CD4-positive, alpha-beta memory T cell (primary cell): ENCODE measurements at regions not wholly inside any gene's neighbourhood (a gene's known extent, or its start where the extent isn't known, plus 50 kb on each side); places are given as distances from the start of the nearest gene placed in this dataset.

Source experiments
- CTCF ChIA-PET: fragments of 350-600 bp; sonication (Branson Sonifier 250); formaldehyde crosslinking; loops from one replicate; lab custom pipeline; 2021; ENCODE audit warnings: inconsistent platforms; ENCODE audit not compliant: partially characterized antibody; lab: Charles Lee
- POLR2A ChIA-PET: fragments of 350-600 bp; sonication (Branson Sonifier 250); formaldehyde crosslinking; loops from one replicate; lab custom pipeline; 2021; ENCODE audit not compliant: partially characterized antibody; lab: Charles Lee
- DNase-seq, 5 donors: peaks; one replicate each; pipeline versions ENCODE4 v3.0.0 to v3.0.0-alpha.2; 2020 to 2022; ENCODE audit warnings: mixed read lengths in 1 of 5
- H3K27ac ChIP-seq: one replicate; pipeline ENCODE4 v1.7.0; 2013; ENCODE audit warnings: low read depth, low read length
- H3K27me3 ChIP-seq: 2 replicates; pipeline ENCODE4 v1.7.0; 2013; ENCODE audit warnings: mild to moderate bottlenecking, low read length, moderate library complexity; ENCODE audit not compliant: insufficient read depth
- H3K36me3 ChIP-seq: 2 replicates; pipeline ENCODE4 v1.7.0; 2013; ENCODE audit warnings: mild to moderate bottlenecking, low read length, moderate library complexity; ENCODE audit not compliant: insufficient read depth
- H3K4me1 ChIP-seq: 2 replicates; pipeline ENCODE4 v1.7.0; 2013; ENCODE audit warnings: mild to moderate bottlenecking, low read length, moderate library complexity; ENCODE audit not compliant: insufficient read depth
- H3K4me3 ChIP-seq, 2 donors: one replicate each; pipeline ENCODE4 v1.7.0; 2013; ENCODE audit warnings: low read length in 2 of 2, mild to moderate bottlenecking in 1 of 2
- H3K9me3 ChIP-seq, 2 donors: one replicate each; pipeline ENCODE4 v1.7.0; 2013; ENCODE audit warnings: low read length in 2 of 2, control low read depth in 1 of 2; ENCODE audit not compliant: control insufficient read depth in 1 of 2
- H3K27ac Mint-ChIP-seq, 7 donors: one replicate each; pipeline ENCODE4 v1.8.0; 2020 to 2021; ENCODE audit warnings: mixed read lengths in 7 of 7, mild to moderate bottlenecking in 6 of 7, inconsistent platforms in 3 of 7, moderate library complexity in 3 of 7
- H3K27me3 Mint-ChIP-seq, 2 donors: one replicate each; pipeline ENCODE4 v1.8.0; 2020 to 2021; ENCODE audit warnings: mixed read lengths in 2 of 2
- H3K36me3 Mint-ChIP-seq, 2 donors: one replicate each; pipeline ENCODE4 v1.8.0; 2020 to 2021; ENCODE audit warnings: mixed read lengths in 2 of 2, inconsistent platforms in 1 of 2, mild to moderate bottlenecking in 1 of 2
- H3K4me1 Mint-ChIP-seq, 4 donors: one replicate each; pipeline ENCODE4 v1.8.0; 2020 to 2021; ENCODE audit warnings: mixed read lengths in 4 of 4, mild to moderate bottlenecking in 1 of 4
- H3K4me3 Mint-ChIP-seq, 8 donors: one replicate each; pipeline ENCODE4 v1.8.0; 2020 to 2021; ENCODE audit warnings: mixed read lengths in 8 of 8, mild to moderate bottlenecking in 7 of 8, moderate library complexity in 6 of 8, inconsistent platforms in 3 of 8
- H3K9me3 Mint-ChIP-seq, 8 donors: one replicate each; pipeline ENCODE4 v1.8.0; 2020 to 2021; ENCODE audit warnings: mixed read lengths in 8 of 8, mild to moderate bottlenecking in 5 of 8, inconsistent platforms in 3 of 8, moderate library complexity in 1 of 8
- intact Hi-C: fragments of 100-400 bp; cut with micrococcal nuclease; formaldehyde crosslinking; loops from one replicate; pipeline ENCODE4 v1.15.1; 2023

DNA sequence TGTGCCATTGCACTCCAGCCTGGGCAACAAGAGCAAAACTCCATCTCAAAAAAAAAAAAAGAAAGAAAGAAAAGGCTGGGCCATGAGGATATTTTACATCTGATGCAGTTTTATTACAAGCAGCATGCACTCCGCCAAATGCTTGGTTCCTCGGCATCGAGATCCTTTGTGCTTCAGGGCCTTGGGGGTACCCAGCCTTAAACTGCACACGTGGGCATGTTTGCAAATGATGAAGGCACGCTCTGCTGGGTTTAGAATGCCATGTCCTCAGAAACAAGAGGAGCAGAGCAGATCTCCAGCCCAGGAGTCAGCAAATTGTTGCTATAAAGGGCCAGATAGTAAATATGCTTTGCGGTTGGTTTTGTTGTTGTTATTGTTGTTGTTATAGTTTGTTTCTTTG, 153.2 kb downstream of the KATNIP start:
- no peaks in the 10 kb centered on the region for H3K36me3 ChIP-seq
- peaks cover 33 to 49% of the 10 kb centered on the region in 2 donors for H3K36me3 Mint-ChIP-seq
- H3K27ac ChIP-seq = no peak overlapping the region
- H3K9me3 Mint-ChIP-seq = no peaks in the 10 kb centered on the region
- intact Hi-C loops = no loop called here
- no peaks in the 10 kb centered on the region for H3K4me1 ChIP-seq
- ChIA-PET POLR2A (no interaction called here), CTCF (no interaction called here)
- H3K4me3 ChIP-seq = no peak overlapping the region
- DNase-seq = no peak
- H3K4me3 Mint-ChIP-seq = no peak overlapping the region
- H3K4me1 Mint-ChIP-seq = no peaks in the 10 kb centered on the region
- no peak overlapping the region for H3K27ac Mint-ChIP-seq
- H3K27me3 ChIP-seq = no peaks in the 10 kb centered on the region
- no peaks in the 10 kb centered on the region for H3K9me3 ChIP-seq
- no peaks in the 10 kb centered on the region for H3K27me3 Mint-ChIP-seq

DNA sequence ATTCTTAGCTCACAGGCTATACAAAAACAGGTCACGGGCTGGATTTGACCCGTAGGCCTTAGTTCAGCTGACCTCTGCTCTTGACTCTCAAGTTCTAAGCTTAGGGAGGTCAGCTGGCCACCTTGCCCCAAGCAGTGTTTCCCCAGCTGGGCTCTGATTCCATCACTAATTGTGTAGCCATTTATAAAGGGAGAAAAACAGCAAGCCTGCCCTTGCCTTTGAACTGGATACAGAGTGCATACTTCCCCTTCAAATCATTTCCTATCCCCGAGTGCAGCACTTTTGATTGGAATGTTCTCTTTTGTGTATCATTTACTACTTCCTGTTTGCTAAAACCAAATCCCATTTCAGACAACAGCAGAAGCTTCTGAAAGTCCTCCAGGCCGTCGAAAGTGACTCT, 153.6 kb downstream of the KATNIP start:
- no peaks in the 10 kb centered on the region for H3K4me1 ChIP-seq
- intact Hi-C loops = no loop called here
- H3K27ac ChIP-seq = no peak overlapping the region
- no peak overlapping the region for H3K4me3 Mint-ChIP-seq
- H3K36me3 Mint-ChIP-seq = peaks cover 33 to 47% of the 10 kb centered on the region in 2 donors
- no peaks in the 10 kb centered on the region for H3K9me3 ChIP-seq
- no peaks in the 10 kb centered on the region for H3K4me1 Mint-ChIP-seq
- no peaks in the 10 kb centered on the region for H3K36me3 ChIP-seq
- DNase-seq = no peak
- H3K27ac Mint-ChIP-seq = no peak overlapping the region
- no peaks in the 10 kb centered on the region for H3K27me3 ChIP-seq
- no peak overlapping the region for H3K4me3 ChIP-seq
- H3K9me3 Mint-ChIP-seq = no peaks in the 10 kb centered on the region
- POLR2A ChIA-PET = no interaction called here
- no peaks in the 10 kb centered on the region for H3K27me3 Mint-ChIP-seq
- CTCF ChIA-PET = no interaction called here

DNA sequence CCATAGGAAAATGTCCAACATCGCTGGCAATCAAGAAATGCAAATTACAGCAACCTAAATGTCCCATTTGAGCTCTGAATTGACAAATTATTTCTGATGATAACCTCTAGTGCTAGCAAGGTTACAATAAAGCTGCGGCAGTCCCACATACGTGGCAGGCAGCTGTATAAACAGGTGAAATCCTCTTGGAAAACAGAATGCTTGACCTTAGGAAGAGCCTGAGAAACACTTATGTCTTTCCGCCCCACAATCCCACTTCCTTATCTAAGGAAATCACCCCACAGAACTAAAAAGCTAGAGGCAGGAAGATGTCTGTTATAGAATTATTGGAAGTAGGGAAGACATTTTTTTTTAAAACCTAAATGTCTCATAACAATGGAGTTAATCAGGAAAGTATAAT, 154.3 kb downstream of the KATNIP start:
- H3K9me3 Mint-ChIP-seq = no peaks in the 10 kb centered on the region

DNA sequence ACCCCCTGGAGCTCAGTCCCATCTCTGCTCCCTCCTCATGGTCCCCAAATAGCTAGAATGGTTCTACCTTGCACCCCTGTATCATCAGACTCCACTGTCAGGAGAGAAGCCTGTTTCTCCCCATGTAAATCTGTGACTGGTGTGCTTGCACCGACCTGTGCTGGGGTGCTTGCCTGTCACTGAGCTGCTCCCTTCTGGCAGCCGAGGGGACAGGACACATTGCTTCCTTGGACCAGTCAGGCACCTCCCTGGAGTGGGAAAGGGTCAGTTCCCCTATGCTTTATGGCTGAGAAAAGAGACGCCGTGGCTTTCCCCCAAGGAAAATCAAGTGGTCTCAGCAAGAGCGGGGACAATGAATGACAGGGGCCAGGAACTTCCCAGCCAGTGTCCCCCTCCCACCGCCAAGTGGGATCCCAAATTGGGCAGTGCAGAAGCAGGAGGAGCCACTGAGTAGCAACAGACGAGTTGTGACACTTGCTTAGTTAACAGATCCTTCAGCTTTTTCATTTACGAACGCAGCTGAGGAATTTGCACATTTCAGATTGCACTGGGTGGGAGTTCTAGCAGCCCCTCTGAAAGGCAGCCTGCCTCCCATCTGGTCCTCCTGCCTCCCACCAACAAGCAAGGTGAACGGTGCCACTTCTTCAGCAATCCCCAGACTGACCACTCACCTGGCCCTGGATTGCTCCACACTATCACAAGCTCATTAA, 156.4 kb downstream of the KATNIP start:
- Histone ChIP-seq H3K4me1 (no peaks in the 10 kb centered on the region), H3K36me3 (no peaks in the 10 kb centered on the region), H3K4me3 (no peak overlapping the region), H3K9me3 (no peaks in the 10 kb centered on the region), H3K27ac (no peak overlapping the region), H3K27me3 (no peaks in the 10 kb centered on the region)
- no peaks in the 10 kb centered on the region for H3K9me3 Mint-ChIP-seq
- no peaks in the 10 kb centered on the region for H3K4me1 Mint-ChIP-seq
- intact Hi-C loops = no loop called here
- peaks cover 31 to 48% of the 10 kb centered on the region in 2 donors for H3K36me3 Mint-ChIP-seq
- CTCF ChIA-PET = no interaction called here
- H3K4me3 Mint-ChIP-seq = no peak overlapping the region
- no peak for DNase-seq
- no peak overlapping the region for H3K27ac Mint-ChIP-seq
- POLR2A ChIA-PET = no interaction called here
- no peaks in the 10 kb centered on the region for H3K27me3 Mint-ChIP-seq

More for the DNA sequence above, 154.3 kb downstream of the KATNIP start:
- no peak overlapping the region for H3K27ac ChIP-seq
- CTCF ChIA-PET = no interaction called here
- no peaks in the 10 kb centered on the region for H3K27me3 ChIP-seq
- DNase-seq = no peak
- POLR2A ChIA-PET = no interaction called here
- intact Hi-C loops = no loop called here
- Mint-ChIP-seq H3K36me3 (peaks cover 33 to 45% of the 10 kb centered on the region in 2 donors), H3K27ac (peak overlapping the region in 1 of 7 donors; percentile 19), H3K4me3 (no peak overlapping the region), H3K4me1 (no peaks in the 10 kb centered on the region), H3K27me3 (no peaks in the 10 kb centered on the region)
- no peaks in the 10 kb centered on the region for H3K9me3 ChIP-seq
- no peaks in the 10 kb centered on the region for H3K36me3 ChIP-seq
- H3K4me1 ChIP-seq = no peaks in the 10 kb centered on the region
- no peak overlapping the region for H3K4me3 ChIP-seq

DNA sequence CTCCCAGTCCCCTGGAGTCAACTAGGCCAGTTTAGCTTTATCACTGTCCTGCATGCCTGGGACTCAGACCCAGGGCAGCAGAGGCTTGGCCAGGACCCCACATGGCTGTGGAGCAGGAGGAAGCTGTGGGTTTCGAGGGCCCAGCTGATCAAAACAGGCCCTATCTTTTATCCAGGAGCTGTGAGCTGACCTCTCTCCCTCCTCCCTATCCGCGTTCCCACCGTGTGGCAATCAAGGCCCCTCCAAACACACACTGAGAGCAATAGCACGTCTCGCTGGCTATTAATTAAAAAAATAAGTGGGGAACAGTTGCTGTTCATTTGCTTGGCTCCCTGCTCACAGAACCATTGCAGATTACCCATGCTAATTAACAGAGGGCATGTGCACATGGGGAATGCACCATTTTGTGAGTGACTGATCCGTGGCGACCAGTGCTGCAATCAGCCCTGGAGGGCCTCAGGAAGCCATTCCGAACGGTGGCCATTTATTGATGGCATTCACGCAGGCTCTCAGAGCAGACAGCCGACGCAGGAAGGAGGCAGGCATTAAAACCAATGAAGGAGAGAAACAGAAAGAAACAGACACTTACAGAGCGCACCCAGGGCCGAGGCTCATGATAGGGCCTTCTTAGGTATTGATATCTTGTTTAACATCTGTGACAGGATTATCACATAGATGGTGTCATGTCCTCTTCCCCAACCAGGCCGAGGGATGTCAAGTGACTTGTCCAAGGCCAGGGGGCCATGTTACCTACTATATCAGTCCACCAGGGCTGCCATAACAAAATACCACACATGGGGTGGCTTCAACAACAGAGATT, 157.1 kb downstream of the KATNIP start:
- Histone ChIP-seq H3K36me3 (no peaks in the 10 kb centered on the region), H3K9me3 (no peaks in the 10 kb centered on the region), H3K4me1 (no peaks in the 10 kb centered on the region), H3K4me3 (no peak overlapping the region), H3K27me3 (no peaks in the 10 kb centered on the region), H3K27ac (no peak overlapping the region)
- intact Hi-C loops = no loop called here
- H3K9me3 Mint-ChIP-seq = no peaks in the 10 kb centered on the region
- no peak for DNase-seq
- H3K36me3 Mint-ChIP-seq = peaks cover 31 to 52% of the 10 kb centered on the region in 2 donors
- peak overlapping the region in 1 of 7 donors; percentile 68 for H3K27ac Mint-ChIP-seq
- POLR2A ChIA-PET = no interaction called here
- no peak overlapping the region for H3K4me3 Mint-ChIP-seq
- H3K27me3 Mint-ChIP-seq = no peaks in the 10 kb centered on the region
- CTCF ChIA-PET = no interaction called here
- H3K4me1 Mint-ChIP-seq = no peaks in the 10 kb centered on the region

DNA sequence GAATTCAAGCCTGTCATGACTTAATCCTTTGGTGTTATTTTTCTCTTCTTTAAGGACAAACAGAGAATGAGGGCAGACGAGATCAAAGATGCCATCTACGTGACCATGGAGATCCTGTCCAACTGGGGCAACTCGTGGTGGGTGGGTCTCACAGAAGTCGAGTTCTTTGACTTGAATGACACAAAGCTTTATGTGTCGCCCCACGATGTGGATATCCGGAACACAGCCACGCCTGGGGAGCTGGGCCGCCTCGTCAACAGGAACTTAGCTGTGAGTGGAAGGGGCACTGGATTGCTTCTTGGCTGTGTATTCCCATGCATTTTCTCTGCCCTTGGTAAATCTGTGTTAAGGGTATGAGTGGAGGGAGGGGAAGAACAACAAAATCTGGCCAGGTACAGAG, 158.7 kb downstream of the KATNIP start:
- no peak for DNase-seq
- H3K27ac ChIP-seq = no peak overlapping the region
- ChIA-PET POLR2A (no interaction called here), CTCF (no interaction called here)
- Mint-ChIP-seq H3K4me1 (no peaks in the 10 kb centered on the region), H3K27ac (no peak overlapping the region), H3K4me3 (no peak overlapping the region), H3K36me3 (peaks cover 30 to 60% of the 10 kb centered on the region in 2 donors), H3K9me3 (no peaks in the 10 kb centered on the region), H3K27me3 (no peaks in the 10 kb centered on the region)
- H3K27me3 ChIP-seq = no peaks in the 10 kb centered on the region
- no peaks in the 10 kb centered on the region for H3K36me3 ChIP-seq
- intact Hi-C loops = no loop called here
- H3K4me3 ChIP-seq = no peak overlapping the region
- no peaks in the 10 kb centered on the region for H3K4me1 ChIP-seq
- H3K9me3 ChIP-seq = no peaks in the 10 kb centered on the region

DNA sequence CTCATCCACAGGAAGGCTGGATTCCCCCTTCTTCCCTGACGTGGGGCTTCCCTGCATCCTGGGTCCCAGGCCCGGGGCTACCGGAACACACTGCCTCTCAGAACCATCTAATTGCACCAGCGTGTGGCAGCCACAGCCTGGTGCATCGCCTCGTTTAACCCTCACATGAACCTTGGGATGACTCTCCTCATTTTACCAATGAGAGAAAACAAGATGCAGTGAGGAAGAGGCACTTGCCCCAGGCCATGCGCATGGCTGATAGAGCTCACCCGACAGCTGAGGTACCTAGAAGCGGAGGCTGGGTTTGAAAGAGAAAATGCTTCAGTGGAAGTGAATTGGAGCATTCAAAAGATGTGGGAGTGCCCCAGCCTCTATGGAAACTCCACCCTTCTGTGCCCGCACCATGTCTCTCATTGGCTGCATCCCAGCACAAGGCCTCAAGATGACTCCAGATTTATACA, 162.3 kb downstream of the KATNIP start:
- H3K36me3 Mint-ChIP-seq = peaks cover 15 to 54% of the 10 kb centered on the region in 2 donors
- no peak overlapping the region for H3K27ac ChIP-seq
- no peaks in the 10 kb centered on the region for H3K27me3 Mint-ChIP-seq
- CTCF ChIA-PET = no interaction called here
- H3K36me3 ChIP-seq = no peaks in the 10 kb centered on the region
- intact Hi-C loops = no loop called here
- DNase-seq = no peak
- H3K4me1 Mint-ChIP-seq = no peaks in the 10 kb centered on the region
- H3K9me3 Mint-ChIP-seq = no peaks in the 10 kb centered on the region
- H3K4me1 ChIP-seq = no peaks in the 10 kb centered on the region
- peak overlapping the region in 1 of 7 donors; percentile 21 for H3K27ac Mint-ChIP-seq
- H3K4me3 ChIP-seq = no peak overlapping the region
- POLR2A ChIA-PET = no interaction called here
- H3K27me3 ChIP-seq = no peaks in the 10 kb centered on the region
- H3K9me3 ChIP-seq = no peaks in the 10 kb centered on the region
- no peak overlapping the region for H3K4me3 Mint-ChIP-seq
